ENCODE measurements at regions not wholly inside any gene's neighbourhood (a gene's known extent, or its start where the extent isn't known, plus 50 kb on each side); places are given as distances from the start of the nearest gene placed in this dataset.

GRCh38 chr12:42669553-42669952 is 80.0 kb upstream of the PRICKLE1 start:
- Histone ChIP-seq H3K9me3 (ENCODE audit: low read length) (no peaks in the 10 kb centered on the region), H3K4me2 (ENCODE audit: low read length) (no peak overlapping the region), H4K20me1 (ENCODE audit: insufficient read depth) (no peaks in the 10 kb centered on the region), H3K27me3 (ENCODE audit: insufficient read depth, low read depth, low read length) (no peaks in the 10 kb centered on the region), H3K36me3 (ENCODE audit: insufficient read depth, low read length) (no peaks in the 10 kb centered on the region), H3F3A (ENCODE audit: insufficient read depth, low read length, poor library complexity, severe bottlenecking) (no peaks in the 10 kb centered on the region), H3K9ac (ENCODE audit: low read length) (no peak overlapping the region), H3K4me3 (ENCODE audit: low read length) (no peak overlapping the region), H3K9me2 (ENCODE audit: insufficient read depth, low read length) (no peaks in the 10 kb centered on the region), H3K27ac (ENCODE audit: low read length) (no peak overlapping the region), H2AFZ (ENCODE audit: low read depth, low read length) (no peak overlapping the region), H3K79me2 (replicated peaks; ENCODE audit: insufficient read depth, low read length) (no peaks in the 10 kb centered on the region)
- TF ChIP-seq RAD21 (conservative IDR thresholded peaks at IDR 0.05) (no peak), EZH2 (IDR thresholded peaks at IDR 0.05; ENCODE audit: borderline replicate concordance, insufficient read depth, low read length, poor library complexity, severe bottlenecking) (no peak), SMC3 (conservative IDR thresholded peaks at IDR 0.05; ENCODE audit: poor library complexity) (no peak), POLR2AphosphoS5 (IDR thresholded peaks at IDR 0.05) (no peak), CTCF (IDR thresholded peaks at IDR 0.05; ENCODE audit: poor library complexity, severe bottlenecking) (no peak), REST (IDR thresholded peaks at IDR 0.05; ENCODE audit: borderline replicate concordance) (no peak), TAF1 (IDR thresholded peaks at IDR 0.05; ENCODE audit: low read depth) (no peak), EP300 (conservative IDR thresholded peaks at IDR 0.05; ENCODE audit: poor library complexity, severe bottlenecking) (no peak), MXI1 (conservative IDR thresholded peaks at IDR 0.05; ENCODE audit: poor library complexity, severe bottlenecking) (no peak)

GRCh38 chr12:42666671-42667243 is 77.2 kb upstream of the PRICKLE1 start:
- H3K4me2 ChIP-seq (ENCODE audit: low read length), result no peak overlapping the region

More at GRCh38 chr12:42666671-42667243, 77.2 kb upstream of the PRICKLE1 start:
- Histone ChIP-seq H3K4me3 (ENCODE audit: low read length) (no peak overlapping the region), H3F3A (ENCODE audit: insufficient read depth, low read length, poor library complexity, severe bottlenecking) (no peaks in the 10 kb centered on the region), H3K9me2 (ENCODE audit: insufficient read depth, low read length) (no peaks in the 10 kb centered on the region), H3K36me3 (ENCODE audit: insufficient read depth, low read length) (no peaks in the 10 kb centered on the region), H4K20me1 (ENCODE audit: insufficient read depth) (no peaks in the 10 kb centered on the region), H3K9ac (ENCODE audit: low read length) (no peak overlapping the region), H3K27me3 (ENCODE audit: insufficient read depth, low read depth, low read length) (no peaks in the 10 kb centered on the region), H3K79me2 (replicated peaks; ENCODE audit: insufficient read depth, low read length) (no peaks in the 10 kb centered on the region), H3K9me3 (ENCODE audit: low read length) (no peaks in the 10 kb centered on the region), H2AFZ (ENCODE audit: low read depth, low read length) (no peak overlapping the region), H3K27ac (ENCODE audit: low read length) (no peak overlapping the region)
- TF ChIP-seq TAF1 (IDR thresholded peaks at IDR 0.05; ENCODE audit: low read depth), result no peak
- TF ChIP-seq SMC3 (conservative IDR thresholded peaks at IDR 0.05; ENCODE audit: poor library complexity), result no peak
- no peak for TF ChIP-seq CTCF (IDR thresholded peaks at IDR 0.05; ENCODE audit: poor library complexity, severe bottlenecking)
- no peak for TF ChIP-seq REST (IDR thresholded peaks at IDR 0.05; ENCODE audit: borderline replicate concordance)
- TF ChIP-seq MXI1 (conservative IDR thresholded peaks at IDR 0.05; ENCODE audit: poor library complexity, severe bottlenecking), result no peak
- no peak for TF ChIP-seq EP300 (conservative IDR thresholded peaks at IDR 0.05; ENCODE audit: poor library complexity, severe bottlenecking)
- no peak for TF ChIP-seq EZH2 (IDR thresholded peaks at IDR 0.05; ENCODE audit: borderline replicate concordance, insufficient read depth, low read length, poor library complexity, severe bottlenecking)
- no peak for TF ChIP-seq RAD21 (conservative IDR thresholded peaks at IDR 0.05)
- TF ChIP-seq POLR2AphosphoS5 (IDR thresholded peaks at IDR 0.05), result no peak
